Neural cell (in vitro differentiated cells): ENCODE measurements at regions not wholly inside any gene's neighbourhood (a gene's known extent, or its start where the extent isn't known, plus 50 kb on each side); places are given as distances from the start of the nearest gene placed in this dataset.

ENCODE experiments used
- CTCF ChIP-seq: fragments of 450-650 bp; IDR thresholded peaks from 2 replicates; pipeline ENCODE4 v1.5.1; 2014; ENCODE audit warnings: antibody characterized with exemption, mild to moderate bottlenecking, moderate library complexity; ENCODE audit not compliant: poor library complexity, severe bottlenecking
- EP300 ChIP-seq: fragments of 450-650 bp; conservative IDR thresholded peaks from 2 replicates; pipeline ENCODE4 v1.6.1; 2014; ENCODE audit warnings: antibody characterized with exemption, mild to moderate bottlenecking, moderate library complexity; ENCODE audit not compliant: poor library complexity, severe bottlenecking
- TF ChIP-seq, protein P1 (sequence below): IDR thresholded peaks from 2 replicates; pipeline ENCODE4 v1.6.1; 2012; ENCODE audit warnings: borderline replicate concordance

GRCh38 chr2:175553910-175554309 lies 372.4 kb upstream of the ATP5MC3 start:
- TF ChIP-seq, protein P1, sequence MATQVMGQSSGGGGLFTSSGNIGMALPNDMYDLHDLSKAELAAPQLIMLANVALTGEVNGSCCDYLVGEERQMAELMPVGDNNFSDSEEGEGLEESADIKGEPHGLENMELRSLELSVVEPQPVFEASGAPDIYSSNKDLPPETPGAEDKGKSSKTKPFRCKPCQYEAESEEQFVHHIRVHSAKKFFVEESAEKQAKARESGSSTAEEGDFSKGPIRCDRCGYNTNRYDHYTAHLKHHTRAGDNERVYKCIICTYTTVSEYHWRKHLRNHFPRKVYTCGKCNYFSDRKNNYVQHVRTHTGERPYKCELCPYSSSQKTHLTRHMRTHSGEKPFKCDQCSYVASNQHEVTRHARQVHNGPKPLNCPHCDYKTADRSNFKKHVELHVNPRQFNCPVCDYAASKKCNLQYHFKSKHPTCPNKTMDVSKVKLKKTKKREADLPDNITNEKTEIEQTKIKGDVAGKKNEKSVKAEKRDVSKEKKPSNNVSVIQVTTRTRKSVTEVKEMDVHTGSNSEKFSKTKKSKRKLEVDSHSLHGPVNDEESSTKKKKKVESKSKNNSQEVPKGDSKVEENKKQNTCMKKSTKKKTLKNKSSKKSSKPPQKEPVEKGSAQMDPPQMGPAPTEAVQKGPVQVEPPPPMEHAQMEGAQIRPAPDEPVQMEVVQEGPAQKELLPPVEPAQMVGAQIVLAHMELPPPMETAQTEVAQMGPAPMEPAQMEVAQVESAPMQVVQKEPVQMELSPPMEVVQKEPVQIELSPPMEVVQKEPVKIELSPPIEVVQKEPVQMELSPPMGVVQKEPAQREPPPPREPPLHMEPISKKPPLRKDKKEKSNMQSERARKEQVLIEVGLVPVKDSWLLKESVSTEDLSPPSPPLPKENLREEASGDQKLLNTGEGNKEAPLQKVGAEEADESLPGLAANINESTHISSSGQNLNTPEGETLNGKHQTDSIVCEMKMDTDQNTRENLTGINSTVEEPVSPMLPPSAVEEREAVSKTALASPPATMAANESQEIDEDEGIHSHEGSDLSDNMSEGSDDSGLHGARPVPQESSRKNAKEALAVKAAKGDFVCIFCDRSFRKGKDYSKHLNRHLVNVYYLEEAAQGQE = no peak
- TF ChIP-seq CTCF (no peak), EP300 (no peak)
